ENCODE measurements at regions not wholly inside any gene's neighbourhood (a gene's known extent, or its start where the extent isn't known, plus 50 kb on each side); places are given as distances from the start of the nearest gene placed in this dataset.

DNA sequence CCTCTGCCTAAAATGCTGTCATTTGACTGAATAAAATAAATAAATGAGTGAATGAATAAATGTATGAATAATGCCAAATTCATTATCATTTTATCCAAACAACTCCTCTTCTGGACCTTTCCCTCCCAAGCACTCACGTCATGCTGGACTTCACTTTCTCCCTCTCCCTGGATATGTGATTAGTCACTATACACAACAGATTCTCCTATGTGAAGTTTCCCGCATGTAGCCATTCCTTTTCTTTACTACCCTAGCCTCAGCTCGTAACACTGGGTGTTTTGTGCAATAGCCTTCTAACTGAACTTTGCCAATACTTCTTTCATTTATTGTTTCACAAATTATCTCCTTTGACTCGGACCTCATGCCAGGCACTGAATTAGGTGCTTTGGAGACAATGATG is 87.6 kb upstream of the IL6 start:
- H3K4me3 ChIP-seq: no peak overlapping the region
- TF ChIP-seq, protein P1, sequence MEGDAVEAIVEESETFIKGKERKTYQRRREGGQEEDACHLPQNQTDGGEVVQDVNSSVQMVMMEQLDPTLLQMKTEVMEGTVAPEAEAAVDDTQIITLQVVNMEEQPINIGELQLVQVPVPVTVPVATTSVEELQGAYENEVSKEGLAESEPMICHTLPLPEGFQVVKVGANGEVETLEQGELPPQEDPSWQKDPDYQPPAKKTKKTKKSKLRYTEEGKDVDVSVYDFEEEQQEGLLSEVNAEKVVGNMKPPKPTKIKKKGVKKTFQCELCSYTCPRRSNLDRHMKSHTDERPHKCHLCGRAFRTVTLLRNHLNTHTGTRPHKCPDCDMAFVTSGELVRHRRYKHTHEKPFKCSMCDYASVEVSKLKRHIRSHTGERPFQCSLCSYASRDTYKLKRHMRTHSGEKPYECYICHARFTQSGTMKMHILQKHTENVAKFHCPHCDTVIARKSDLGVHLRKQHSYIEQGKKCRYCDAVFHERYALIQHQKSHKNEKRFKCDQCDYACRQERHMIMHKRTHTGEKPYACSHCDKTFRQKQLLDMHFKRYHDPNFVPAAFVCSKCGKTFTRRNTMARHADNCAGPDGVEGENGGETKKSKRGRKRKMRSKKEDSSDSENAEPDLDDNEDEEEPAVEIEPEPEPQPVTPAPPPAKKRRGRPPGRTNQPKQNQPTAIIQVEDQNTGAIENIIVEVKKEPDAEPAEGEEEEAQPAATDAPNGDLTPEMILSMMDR (IDR thresholded peaks at IDR 0.05): no peak
- no peak for DNase-seq (ENCODE audit: low spot score)
- H3K27ac ChIP-seq: no peak overlapping the region

DNA sequence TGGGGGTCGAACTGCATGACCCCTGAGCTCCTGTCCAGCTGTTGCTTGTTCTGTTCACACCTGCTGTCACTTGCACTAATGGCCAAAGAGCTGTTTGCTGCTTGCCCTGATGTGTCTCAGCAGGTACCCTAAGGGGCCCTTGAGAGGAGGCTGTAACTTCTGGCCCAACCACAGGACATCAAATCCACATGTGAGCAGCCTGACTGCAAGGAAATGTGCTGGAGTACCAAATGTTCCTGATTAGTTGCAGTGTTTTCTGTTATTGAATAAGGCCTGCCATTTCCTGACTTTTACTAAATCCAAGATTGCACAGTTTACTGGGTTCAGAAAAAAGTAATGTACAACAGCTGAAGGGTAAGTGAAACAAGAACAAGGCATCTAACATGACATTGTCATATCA is 91.7 kb upstream of the IL6 start:
- TF ChIP-seq, protein P1 (IDR thresholded peaks at IDR 0.05): no peak
- Histone ChIP-seq H3K27ac (no peak overlapping the region), H3K4me3 (no peak overlapping the region)
- no peak for DNase-seq (ENCODE audit: low spot score)

- DNase-seq (ENCODE audit: low spot score): no peak
- TF ChIP-seq, protein P1 (IDR thresholded peaks at IDR 0.05): no peak
- no peak overlapping the region for H3K27ac ChIP-seq
- H3K4me3 ChIP-seq: no peak overlapping the region
These were observed 93.0 kb upstream of the IL6 start for GRCh38 chr7:22633954-22634474.

DNA sequence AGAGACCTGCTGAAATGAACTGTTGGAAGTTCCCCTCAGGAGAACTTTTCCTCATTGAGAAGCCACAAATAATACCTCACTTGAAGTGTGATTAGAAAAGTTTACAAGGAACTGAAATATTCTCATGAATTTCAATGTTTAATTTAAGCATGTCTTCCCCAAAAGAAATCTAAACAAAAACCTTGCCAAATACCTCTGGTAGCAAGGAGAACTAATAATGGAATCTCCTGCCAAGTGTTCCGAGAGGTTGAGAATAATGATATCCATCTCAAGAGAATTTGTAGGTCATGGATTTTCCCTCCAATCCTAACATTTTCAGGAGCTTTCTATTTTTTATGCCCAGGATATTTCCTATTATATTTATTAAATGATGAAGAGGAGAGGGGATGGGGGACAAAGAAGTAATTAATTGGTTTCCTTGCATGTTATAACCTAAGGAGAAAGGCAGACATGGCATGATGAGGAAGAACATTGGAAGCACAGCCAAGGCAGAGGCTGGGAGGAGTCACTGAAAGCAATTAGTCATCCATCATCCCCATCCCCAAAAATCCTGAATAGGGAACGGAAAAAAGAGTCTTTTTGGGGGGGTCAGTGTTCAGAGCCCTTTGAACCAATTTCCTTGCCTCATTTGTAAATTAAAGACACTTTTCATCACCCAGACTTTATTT is 93.6 kb upstream of the IL6 start:
- H3K27ac ChIP-seq: no peak overlapping the region
- TF ChIP-seq, protein P1 (IDR thresholded peaks at IDR 0.05): no peak
- DNase-seq (ENCODE audit: low spot score): no peak
- no peak overlapping the region for H3K4me3 ChIP-seq

DNA sequence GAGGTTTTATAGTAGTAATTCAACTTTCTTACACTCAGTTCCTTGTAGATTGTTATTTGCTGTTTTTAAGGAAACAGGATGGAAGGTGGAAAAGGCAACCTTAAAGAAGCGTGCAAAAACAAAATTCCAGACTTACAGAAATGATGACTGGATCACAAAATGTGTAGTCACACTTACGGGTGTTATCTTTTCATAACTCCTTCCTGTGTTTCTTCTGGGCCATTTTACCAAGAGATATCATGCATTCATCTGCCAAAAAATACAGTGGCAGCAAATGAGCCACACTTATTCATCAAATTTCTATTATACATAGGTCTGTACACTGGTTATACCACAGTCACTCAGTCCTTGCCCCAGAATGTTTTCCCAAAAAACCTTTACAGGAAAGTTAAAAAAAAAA is 94.3 kb upstream of the IL6 start:
- no peak for DNase-seq (ENCODE audit: low spot score)
- Histone ChIP-seq H3K27ac (no peak overlapping the region), H3K4me3 (no peak overlapping the region)
- TF ChIP-seq, protein P1 (IDR thresholded peaks at IDR 0.05): no peak

- no peak for DNase-seq (ENCODE audit: low spot score)
- no peak overlapping the region for H3K4me3 ChIP-seq
- H3K27ac ChIP-seq: no peak overlapping the region
These were observed 95.3 kb upstream of the IL6 start for GRCh38 chr7:22631730-22632129.

DNA sequence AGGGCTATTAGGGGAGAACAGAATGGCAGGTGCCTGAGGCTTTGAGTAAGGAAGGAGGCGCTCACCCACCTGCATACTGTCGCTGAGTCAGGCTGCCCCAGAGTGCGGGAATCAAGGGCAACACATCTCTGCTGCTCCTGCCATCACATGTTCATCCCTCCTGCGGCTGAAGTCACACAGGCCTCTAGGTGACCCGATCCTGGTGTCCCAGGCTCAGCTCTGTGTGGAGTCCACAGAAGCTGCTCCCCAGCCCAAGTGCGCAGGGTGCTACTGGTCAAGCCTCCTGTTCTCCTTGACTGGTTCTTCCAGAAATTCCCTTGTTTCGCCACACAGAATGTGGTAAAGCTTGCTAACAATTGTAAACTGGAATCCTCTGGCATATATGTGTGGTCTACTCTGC is 96.9 kb upstream of the IL6 start:
- Histone ChIP-seq H3K27ac (no peak overlapping the region), H3K4me3 (no peak overlapping the region)
- TF ChIP-seq, protein P1 (IDR thresholded peaks at IDR 0.05): no peak
- DNase-seq (ENCODE audit: low spot score): no peak

More at GRCh38 chr7:22631730-22632129, 95.3 kb upstream of the IL6 start:
- TF ChIP-seq, protein P1 (IDR thresholded peaks at IDR 0.05): no peak

Measured in coronary artery (tissue), 2 donors.